ENCODE measurements at regions not wholly inside any gene's neighbourhood (a gene's known extent, or its start where the extent isn't known, plus 50 kb on each side); places are given as distances from the start of the nearest gene placed in this dataset.
"Not testable (repeated sequence)": the region's sequence is repeated elsewhere in the genome, so short reads cannot be mapped to it uniquely, and the experiment has no call there.

DNA sequence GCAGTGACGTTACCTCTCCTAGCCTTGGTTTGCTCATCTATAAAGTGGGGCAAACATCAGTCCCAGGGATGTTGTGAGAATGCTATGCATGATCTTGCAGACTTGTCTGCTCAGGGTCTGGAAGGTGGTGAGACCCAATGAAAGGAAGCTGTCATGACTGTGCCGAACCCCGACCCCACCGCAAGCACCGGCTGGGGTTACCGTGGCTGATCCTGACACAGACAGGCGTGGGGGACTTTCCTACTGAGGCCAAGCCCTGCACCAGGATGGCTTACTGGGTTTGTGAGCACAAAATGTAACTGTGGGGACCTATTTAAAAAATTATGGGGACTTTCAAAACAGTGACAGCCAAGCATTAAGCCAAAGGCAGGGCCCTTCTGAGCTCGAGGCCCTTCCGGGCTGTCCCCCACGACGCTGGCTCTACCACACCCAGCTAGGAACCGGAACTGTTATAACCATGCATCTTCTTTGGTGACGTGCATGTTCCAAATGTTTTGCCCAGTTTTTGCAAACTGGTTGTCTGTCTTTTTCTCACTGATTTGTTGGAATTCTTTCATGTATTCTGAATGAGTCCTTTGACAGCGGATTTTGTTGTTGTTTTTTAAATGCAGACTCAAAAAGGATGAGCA is 76.6 kb upstream of the PMEPA1 start:
- no peak for DNase-seq (ENCODE audit: extremely low read depth, low read depth)

DNA sequence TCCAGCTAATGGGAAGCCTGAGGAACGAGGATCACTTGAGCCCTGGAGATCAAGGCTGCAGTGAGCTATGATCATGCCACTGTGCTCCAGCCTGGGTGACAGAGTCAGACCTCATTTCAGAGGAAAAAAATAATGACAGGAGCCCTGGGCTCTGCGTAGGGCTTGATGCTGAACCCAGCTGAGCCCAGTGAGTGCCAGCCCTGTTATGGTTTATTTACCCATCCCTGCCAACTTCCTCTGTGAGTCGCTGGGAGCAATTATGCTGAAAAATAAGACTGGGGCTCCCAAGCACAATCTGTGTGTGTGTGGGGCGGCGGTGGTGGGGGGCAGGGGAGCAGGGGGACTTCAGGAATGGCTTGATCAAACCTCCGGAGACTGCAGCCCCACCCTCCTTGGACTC is 75.9 kb upstream of the PMEPA1 start:
- no peak for DNase-seq (ENCODE audit: extremely low read depth, low read depth)

DNA sequence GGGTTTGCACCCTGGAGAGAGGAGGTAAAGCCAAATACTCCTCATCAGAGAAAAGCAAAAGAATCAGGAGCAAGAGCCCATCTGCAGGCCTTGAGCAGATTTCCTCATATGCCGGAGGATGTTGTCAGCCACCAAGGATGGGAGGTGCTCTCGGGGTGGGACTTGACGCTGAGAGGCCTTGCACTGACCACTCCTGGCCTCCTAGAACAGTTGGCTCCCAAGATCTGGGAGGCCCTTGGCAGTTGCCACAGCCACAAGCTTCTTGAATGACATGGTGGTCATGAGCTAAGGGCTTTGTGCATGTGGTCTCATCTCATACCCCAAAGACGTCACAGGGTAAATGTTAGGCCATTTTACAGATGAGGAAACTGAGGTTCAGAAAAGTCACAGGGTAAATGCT is 75.2 kb upstream of the PMEPA1 start:
- no peak for DNase-seq (ENCODE audit: extremely low read depth, low read depth)

DNA sequence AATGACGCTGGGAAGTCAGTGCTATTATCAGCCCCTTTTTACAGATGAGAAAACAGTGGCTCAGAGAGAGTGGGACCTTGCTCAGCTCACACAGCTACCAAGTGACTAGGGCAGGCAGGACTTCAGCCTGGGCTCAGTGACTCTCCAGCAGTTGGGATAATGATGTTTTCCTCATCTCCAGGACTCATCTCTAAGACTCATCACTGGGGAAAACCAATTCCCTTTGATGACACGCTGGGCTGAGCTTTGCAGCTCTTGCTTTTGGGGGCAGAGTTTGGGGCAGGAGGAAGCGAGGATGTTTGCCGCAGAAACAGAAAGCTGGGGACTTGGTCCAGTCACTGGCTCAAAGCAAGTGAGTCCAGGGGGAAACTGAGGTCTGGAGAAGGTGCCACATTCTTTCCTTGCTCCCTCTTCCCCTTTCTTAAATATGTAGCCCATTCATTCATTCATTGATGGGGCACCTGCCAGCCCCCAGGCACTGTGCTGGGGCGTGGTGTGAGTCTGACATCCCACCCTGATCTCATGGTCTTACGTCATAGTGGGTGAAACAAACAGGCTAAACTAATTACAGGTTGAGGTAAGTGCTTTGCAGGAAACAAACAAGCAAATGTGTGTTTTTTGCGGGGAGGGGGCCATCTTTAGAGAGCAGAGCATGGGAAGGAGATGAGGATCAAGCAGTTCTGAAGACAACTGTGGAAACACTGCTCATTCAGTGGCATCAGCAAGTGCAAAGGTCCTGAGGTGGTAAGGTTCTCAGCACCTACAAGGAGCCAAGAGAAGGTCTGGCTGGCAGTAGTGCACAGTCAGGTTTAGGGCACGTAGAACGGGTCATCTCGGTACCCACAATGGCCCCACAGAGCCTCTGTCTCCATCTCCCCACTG is 74.4 kb upstream of the PMEPA1 start:
- DNase-seq (ENCODE audit: extremely low read depth, low read depth): no peak

DNA sequence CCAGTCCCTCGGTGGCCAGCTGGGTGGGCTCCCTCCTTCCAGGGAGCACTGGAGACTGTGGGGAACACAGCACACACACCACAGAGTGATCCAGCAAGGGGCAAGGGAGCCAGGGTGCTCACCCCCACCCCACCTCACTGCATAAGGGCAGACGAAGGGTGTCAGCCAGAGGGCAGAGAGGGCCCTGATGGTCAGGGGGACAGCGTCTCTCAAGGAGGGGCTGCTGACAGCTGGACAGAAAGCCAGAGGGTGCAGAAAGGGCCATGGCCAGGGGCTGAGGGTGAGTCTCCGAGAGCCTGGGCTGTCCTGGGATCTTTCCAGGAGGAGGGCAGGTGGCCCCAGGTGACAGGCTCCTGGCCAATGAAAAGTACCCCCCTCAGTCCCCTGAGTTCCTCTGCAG is 73.4 kb upstream of the PMEPA1 start:
- DNase-seq (ENCODE audit: extremely low read depth, low read depth): no peak

DNA sequence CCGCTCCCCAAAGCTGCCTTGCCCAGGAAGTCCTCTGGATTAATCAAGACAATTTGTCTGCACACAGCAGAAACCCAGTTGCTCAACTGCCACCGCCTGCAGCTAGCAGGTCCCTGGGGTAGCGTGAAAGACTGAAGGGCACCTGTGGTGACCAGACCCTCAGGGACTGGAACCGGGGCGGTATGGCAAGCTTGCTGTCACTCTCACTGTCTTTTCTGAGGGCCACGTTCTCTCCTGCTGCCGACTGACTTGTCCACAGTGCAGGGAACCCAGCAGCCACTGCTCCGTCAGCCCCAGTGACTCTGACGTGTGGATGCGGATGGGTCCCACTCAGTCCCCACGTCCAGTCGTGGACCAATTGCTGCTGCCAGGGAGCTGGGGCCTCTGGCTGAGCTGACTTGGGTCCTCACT is 72.8 kb upstream of the PMEPA1 start:
- no peak for DNase-seq (ENCODE audit: extremely low read depth, low read depth)

DNA sequence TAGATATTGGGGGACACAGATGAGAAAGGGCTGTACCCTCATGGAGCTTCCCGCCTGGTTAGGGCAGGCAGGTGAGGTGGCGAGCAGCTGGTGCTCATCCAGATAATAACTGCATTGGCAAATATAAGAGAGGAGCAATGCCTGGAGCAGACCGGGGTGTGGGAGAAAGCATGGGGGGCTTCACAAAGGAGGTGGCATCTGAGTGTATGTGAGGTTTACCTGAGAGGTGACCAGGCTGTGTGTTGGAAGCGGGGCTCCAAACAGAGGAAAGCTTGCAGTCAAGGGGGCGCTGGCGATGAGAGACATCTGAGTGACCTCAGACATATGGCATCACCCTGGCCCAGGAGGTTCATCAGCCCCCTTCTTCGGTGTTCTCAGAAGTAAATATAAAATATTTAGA is 72.1 kb upstream of the PMEPA1 start:
- DNase-seq (ENCODE audit: extremely low read depth, low read depth): no peak

DNA sequence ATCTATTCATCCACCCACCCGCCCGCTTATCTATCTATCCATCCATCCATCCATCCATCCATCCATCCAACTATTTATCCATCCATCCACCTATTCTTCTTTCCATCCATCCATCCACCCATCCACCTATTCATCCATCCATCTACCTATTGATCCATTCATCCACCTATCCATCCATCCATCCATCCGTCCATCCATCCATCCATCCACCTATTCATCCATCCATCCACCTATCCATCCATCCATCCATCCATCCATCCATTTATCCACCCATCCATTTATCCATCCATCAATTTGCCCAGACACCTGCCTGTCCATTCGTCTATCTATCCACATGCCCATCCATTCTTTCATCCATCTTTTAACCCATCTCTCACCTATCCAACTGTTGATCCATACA is 71.1 kb upstream of the PMEPA1 start:
- no peak for DNase-seq (ENCODE audit: extremely low read depth, low read depth)

DNA sequence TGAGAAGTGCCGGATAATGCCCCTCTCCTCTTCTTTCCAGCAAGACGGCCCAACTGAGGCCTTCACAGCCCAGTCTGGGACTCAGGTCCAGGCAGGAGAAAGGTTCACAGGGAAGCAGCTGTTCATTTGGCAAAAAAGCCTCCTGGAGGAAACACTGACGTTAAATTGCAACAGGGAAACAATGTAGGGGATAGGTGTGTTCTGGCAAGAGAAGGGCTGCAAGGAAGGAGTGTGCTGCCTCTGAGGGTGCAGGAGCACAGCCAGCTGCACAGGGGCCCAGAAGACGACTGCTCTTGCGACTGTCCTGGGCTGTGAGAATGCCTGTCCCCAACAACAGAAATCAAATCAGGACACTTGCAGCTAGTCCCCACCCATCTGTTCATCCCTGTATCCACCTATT is 70.6 kb upstream of the PMEPA1 start:
- no peak for DNase-seq (ENCODE audit: extremely low read depth, low read depth)

DNA sequence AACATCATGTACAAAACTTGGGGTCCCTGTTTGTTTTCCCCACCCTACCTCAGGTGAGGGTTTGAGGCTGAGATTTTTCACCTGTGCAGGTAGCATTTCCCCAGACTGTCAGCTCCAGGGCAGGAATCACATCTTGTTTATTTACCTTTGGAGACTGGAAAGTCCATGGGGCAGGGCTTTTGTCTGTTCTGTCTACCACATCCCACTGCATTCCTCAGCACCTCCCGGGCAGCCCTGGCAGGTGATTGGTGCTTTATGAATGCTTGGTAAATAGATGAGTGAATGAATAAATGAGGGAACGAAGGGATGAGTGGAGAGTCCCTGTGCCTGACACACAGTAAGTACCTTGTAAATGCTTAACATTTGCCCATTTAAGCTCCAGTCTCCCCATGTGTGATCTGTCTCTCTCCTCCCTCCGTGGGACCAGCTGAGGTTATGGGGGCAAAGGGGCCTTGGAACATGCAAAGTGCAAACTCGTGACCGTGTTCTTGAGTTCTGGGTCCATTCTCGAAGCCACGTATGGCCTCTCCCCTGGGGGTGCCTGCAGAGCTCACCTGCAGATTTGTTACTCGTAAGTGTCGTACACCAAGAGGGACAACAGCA is 69.7 kb upstream of the PMEPA1 start:
- no peak for DNase-seq (ENCODE audit: extremely low read depth, low read depth)

DNA sequence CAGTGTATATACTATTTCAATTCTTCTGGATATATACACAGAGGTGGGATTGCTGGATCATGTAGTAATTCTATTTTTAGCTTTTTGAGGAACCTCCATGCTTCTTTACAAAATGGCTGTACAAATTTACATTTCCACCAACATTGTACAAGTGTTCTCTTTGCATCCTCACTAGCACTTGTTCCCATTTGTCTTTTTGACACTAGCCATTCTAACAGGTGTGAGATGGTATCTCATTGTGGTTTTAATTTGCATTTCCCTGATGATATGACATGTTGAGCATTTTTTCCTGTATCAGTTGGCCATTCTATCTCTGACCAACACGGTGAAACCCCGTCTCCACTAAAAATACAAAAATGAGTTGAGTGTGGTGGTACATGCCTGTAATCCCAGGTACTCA is 68.1 kb upstream of the PMEPA1 start:
- no peak for DNase-seq (ENCODE audit: extremely low read depth, low read depth)

DNA sequence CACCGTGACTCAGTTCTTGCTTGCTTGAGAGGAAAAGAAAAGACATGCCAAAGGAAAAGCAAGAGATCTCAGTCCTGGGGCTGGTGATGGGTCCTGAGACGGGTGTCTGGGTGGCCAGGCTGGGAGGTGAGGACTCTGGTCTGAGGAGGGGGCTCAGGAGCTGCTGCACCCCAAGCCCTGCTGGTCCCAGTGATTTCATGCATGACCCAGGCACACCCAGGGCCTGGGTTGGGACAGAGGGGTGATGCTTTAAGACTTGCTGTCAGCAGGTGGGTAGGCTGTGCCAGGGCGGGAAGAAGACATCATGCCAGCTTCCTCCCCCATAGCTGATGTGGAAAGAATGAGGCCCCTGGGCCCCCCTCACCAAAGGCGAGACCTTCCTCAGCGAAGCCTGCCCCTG is 65.1 kb upstream of the PMEPA1 start:
- DNase-seq (ENCODE audit: extremely low read depth, low read depth): no peak

DNA sequence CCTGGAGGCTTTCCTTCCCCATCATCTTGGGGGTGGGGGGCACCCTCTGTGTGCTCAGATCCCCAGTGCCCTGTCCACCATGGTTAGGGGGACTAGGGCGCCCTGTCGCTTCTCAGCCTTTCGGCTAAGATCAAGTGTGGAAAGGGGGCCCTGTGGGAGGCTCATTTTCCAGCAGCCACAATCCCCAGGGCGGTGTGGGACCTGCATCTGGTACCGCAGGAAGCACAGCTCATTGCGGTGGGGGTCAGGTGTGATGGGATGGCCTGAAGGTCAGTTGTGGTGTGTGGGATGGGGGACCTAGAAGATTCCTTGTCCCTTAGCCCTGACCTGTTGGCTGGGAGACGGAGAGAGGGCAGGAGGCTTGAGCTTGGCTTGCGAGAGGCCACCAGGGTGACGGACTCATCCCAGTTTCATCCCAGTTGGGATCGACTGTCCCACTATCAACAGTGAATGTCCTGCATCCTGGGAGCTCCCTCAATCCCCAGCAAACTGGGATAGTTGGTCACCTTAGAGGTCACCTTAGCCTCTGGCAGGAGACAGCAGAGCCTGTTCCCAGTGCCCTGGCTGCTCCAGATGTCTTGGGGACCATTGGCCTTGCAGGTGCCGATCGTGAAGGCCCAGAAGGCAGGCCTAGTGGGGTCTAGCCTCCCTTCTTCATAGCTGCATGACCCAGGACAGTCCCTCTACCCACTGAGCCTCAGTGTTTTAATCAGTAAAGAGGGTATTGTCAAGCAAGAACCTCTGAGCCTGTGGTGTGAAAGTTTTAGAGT is 64.5 kb upstream of the PMEPA1 start:
- no peak for DNase-seq (ENCODE audit: extremely low read depth, low read depth)

DNA sequence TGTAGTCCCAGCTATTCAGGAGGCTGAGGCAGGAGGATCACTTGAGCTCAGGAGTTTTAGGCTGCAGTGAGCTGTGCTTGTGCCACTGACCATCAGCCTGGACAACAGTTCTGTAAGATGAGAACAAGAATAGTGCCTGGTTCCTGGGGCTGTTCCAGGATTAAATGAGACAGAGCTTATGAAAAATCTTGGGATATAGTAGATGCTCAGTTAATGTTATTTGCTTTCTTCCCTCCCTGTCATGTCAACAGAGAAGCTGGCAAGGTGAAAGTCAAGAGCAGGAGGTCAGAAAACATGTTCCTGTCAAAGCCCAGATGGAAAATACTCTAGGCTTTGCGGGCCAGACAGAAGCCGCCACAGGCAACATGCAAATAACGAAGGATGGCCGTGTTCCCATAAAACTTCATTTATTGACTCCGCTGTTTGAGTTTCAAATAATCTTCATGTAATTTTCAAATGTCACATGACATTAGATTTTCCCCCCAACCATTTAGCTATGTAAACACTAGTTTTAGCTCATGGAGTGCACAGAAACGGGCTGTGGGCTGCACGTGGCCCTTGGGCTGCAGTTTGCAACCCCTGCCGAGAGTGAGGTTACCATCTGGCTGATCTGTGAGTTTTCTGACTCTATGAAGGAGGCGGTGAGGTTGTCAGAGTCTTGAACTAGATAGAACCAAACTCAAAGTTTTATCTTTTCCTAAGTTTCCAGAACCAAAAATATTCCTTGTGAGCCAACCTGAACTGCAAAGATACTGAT is 63.4 kb upstream of the PMEPA1 start:
- no peak for DNase-seq (ENCODE audit: extremely low read depth, low read depth)

DNA sequence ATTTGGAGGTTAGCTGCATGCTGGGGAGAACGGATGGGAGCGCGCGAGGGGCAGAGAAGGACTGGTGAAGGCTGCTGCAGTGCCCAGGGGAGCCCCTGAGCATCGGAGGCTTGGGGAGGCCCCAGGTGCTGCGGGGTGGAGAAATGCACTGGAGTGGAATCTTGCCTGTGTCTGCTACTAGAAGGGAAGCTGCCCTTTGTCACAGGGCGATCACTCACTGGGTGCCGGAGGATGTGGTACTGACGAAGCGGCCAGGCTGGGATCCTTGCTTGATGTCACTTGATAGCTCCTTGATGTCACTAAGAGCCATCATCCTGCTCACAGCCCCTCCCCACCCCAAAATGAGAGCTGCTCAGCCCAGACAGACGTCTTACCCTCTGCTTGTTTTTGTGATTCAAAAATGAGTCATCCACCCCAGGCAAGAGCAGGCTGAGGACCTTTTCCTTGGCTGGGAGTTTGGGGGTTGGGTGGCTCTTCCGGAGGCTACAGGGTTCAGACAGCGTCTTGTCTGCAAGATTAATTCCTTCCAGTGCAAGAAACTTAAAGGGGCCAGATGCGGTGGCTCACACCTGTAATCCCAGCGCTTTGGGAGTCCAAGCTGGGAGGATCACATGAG is 62.6 kb upstream of the PMEPA1 start:
- peak; percentile 70 for DNase-seq (ENCODE audit: extremely low read depth, low read depth)

DNA sequence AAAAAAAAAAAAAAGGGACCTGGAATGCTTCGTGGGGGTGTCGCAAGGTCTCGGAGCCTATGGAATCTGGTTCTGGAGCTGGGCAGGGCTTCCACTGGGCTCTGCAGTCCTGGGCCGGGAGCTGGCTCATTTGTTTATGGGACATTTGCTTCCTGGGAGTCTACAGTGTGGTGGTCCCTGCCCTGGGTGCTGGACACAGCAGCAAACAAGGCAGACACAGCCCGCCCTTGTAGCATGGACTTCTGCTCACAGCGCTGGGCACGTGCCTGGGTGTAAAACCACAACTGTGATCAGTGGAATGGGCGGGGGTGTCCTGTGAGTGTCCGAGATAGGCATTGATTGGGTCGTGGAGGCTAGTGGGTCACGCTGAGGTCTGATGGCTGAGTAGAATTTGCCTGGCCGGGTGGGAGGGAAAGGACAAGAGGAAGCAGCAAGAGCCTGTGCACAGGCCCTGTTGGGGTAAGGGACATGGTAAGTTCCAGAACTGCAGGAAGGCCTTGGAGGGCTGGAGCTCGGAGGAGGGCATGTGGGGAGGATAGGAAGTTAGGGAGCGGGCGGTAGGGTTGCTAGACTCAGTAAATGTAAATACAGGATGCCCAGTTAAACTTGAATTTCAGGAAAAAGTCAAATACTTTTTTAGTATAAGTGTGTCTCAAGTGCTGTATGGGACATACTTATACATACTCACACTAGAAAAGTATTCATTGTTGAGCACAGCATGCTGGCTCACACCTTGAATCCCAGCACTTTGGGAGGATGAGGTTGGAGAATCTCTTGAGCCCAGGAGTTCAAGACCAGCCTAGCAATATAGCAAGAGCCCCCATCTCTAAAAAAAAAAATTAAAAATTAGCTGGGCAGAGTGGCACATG is 61.3 kb upstream of the PMEPA1 start:
- DNase-seq (ENCODE audit: extremely low read depth, low read depth): no peak

DNA sequence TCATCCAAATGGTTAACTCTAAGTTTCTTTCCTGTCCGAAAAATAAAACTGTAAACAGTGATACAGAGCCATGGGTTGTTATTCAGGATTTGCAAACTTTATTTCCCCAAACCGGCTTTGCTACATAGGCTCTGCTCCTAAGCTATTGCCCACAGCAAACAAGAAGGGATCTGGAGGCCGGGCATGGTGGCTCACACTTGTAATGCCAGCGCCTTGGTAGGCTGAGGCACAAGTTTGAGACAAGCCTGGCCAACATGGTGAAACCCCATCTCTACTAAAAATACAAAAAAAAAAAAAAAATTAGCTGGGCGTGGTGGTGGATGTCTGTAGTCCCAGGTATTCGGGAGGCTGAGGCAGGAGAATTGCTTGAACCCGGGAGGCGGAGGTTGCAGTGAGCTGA is 60.6 kb upstream of the PMEPA1 start:
- not testable (repeated sequence) for DNase-seq (ENCODE audit: extremely low read depth, low read depth)

DNA sequence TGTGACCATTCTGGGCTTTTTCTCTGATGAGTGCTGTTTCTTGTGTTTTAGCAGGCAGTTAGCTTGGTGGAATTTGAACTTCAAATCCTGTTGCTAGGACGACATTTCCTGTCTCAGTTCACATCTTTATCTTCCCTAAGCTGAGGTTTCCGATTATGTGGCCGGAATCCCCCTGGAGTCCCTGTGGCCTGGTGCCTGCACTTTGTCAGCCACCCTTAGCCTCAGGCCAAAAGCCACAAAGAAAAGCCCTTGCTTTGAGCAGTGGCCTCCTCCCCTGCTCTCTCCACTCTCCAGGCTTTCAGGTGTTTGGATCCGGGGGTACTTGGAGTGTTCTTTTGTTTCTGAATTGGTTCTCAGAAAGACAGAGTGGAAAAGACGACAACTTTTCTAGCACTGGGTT is 59.9 kb upstream of the PMEPA1 start:
- no peak for DNase-seq (ENCODE audit: extremely low read depth, low read depth)

DNA sequence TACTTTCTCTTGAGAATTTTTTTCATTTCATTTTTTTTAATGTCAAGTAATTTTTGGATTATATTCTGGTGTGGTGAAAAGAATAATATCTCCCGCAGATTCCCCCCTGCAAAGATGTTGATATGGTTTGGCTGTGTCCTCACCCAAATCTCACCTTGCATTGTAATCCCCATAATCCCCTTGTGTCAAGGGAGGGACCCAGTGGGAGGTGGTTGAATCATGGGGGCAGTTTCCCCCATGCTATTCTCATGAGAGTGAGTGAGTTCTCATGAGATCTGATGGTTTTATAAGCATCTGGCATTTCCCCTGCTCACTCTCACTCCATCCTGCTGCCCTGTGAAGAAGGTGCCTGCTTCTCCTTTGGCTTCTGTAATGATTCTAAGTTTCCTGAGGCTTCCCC is 58.7 kb upstream of the PMEPA1 start:
- DNase-seq (ENCODE audit: extremely low read depth, low read depth): no peak
